Nucleus accumbens (tissue), 56 donors: ENCODE measurements at regions not wholly inside any gene's neighbourhood (a gene's known extent, or its start where the extent isn't known, plus 50 kb on each side); places are given as distances from the start of the nearest gene placed in this dataset.

Source experiments
- DNase-seq, 56 donors: peaks; one replicate each; lab custom pipeline; 2025; lab: John Stamatoyannopoulos, UW

GRCh38 chr20:23157734-23158133 lies 71.6 kb upstream of the CD93 start:
- no peak for DNase-seq

DNA sequence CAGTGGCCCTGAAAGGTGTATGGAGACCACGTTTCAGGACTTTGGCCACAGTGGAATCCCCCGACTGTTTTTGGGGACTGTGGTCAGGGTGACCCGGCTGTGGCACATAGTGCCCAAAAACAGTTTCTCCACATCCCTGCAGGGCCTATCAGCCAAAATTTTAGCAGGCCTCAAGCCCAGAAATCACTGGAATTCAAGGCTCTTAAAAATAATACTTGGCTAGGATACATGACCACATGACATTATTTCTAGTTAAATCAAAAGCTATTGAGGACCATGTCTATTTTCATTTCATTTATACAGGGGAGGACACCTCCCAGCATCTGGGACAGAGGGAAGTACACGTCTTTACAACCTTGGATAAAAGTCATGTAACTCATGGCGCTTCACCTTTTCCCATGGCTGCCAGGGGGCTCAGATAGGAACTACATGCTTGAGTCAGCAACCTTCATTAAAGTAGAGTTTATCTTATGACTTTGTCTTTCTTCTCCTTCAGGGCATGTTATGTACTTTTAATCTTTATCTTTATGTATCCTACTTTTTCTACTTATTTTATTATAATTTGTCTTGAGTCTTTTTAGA lies 70.8 kb upstream of the CD93 start:
- no peak for DNase-seq

GRCh38 chr20:23156170-23156841 lies 70.2 kb upstream of the CD93 start:
- no peak for DNase-seq

GRCh38 chr20:23155141-23155590 lies 69.0 kb upstream of the CD93 start:
- no peak for DNase-seq

- no peak for DNase-seq
These were observed 67.7 kb upstream of the CD93 start for GRCh38 chr20:23153696-23154341.

GRCh38 chr20:23152902-23153301 lies 66.8 kb upstream of the CD93 start:
- no peak for DNase-seq

DNA sequence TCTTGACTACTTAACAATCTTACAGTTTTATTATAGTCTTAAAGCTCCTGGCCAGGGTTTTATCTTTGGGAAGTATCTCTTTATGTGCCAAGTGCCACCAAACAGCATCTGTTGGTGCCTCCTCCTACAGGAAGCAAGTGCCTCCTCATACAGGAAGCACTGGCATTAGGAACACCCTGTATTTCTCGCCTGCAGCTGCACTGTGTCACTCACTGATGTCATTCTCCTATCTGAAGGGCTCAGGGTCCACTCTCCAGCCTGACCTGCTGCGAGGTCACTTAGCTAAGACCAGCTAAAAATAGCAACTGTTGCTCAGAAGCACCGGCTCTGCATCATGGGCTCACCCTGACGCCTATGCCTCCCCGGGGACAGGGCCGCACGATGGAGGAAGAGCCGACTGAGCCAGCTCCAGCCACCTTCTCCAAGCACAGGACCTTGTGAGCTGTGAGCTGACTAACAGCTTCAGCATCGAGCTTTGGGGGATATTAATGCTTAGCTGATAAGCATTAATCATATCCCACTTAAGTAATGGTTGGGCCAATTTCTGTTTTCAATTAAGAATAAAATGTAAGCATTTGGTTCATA lies 66.3 kb upstream of the CD93 start:
- peak in 1 of 56 donors; percentile 13 for DNase-seq

GRCh38 chr20:23151885-23152284 lies 65.8 kb upstream of the CD93 start:
- DNase-seq = no peak

DNA sequence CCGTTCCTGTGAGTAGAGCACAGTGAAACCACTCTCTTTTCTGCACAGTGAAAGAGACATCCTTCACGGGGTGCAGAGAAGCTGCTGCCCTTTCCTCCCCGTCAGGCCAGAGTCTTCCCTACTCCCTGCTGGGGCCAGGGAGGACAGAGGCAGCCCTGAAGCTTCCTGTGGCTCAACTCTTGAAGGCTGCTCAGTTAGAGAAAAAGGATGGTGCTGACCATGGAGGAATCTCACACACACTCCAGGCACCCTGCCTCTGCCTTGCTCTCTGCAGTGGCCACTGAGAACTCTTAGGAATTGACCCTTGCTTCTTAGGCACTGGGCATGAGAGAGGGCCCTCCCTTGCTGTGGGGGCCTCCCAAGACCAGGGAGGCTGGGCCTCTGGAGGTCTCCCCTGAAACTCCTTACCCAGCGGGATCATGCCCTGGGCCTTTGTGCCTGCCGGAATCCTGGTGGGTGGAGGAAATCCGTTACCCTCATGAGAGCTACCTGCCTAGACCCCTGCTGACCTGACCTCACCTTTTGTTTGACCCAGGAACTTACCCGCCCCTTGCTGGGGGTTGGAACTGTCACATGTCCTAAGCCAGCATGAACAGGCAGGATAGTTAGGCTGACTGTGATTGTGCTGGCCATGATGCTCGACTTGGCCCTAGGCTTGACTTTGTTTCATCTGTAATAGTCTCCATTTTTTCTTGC lies 65.0 kb upstream of the CD93 start:
- no peak for DNase-seq

GRCh38 chr20:23150304-23151007 lies 64.3 kb upstream of the CD93 start:
- DNase-seq = no peak

DNA sequence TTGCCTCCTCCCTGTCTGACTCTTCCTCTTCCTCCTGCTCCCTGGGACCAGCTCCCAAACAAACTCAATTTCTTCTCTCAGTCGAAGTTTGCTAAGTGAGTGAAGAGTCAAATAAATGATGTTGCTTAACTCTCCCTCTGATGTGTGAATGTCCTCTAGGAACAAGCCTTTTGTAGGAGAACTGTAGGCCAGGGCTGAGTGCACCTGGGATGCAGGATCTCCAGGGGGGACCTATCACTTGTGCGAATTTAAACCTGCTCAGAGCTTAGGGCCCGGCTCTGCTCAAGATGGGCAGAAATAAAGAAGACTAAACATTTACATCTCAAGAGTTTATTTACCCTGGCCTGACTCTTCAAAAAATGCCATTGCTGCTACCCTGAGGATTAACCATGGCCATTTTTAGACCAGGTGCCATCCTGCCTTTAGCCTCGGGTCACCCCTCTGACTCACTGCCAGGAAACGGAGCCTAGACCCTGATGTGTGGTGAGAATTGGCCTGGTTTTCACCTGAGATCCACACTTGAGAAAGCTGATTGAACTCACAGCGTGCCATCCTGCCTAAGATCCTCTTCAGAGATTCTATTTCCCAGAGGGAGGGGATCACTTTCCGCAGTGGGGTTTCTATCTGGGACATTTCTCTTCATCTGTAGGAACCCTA lies 63.6 kb upstream of the CD93 start:
- DNase-seq = no peak

GRCh38 chr20:23148731-23149570 lies 62.8 kb upstream of the CD93 start:
- no peak for DNase-seq

GRCh38 chr20:23147964-23148730 lies 62.0 kb upstream of the CD93 start:
- peak in 2 of 56 donors; percentile 8 to 56 for DNase-seq

DNA sequence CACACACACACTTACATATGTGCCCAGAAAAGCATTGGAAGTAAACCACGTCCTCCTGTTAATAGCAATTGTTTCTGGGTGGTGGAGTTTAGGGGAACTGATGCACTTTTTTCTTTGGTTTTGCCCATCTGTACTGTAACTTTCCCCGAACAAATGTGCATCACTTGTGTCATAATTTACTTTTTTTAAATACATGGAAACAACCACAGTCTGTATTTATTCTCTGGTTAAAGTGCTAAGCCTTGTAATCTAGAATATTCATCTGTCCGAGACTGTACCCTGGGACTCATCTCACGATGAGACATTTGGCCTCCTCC lies 61.5 kb upstream of the CD93 start:
- no peak for DNase-seq

DNA sequence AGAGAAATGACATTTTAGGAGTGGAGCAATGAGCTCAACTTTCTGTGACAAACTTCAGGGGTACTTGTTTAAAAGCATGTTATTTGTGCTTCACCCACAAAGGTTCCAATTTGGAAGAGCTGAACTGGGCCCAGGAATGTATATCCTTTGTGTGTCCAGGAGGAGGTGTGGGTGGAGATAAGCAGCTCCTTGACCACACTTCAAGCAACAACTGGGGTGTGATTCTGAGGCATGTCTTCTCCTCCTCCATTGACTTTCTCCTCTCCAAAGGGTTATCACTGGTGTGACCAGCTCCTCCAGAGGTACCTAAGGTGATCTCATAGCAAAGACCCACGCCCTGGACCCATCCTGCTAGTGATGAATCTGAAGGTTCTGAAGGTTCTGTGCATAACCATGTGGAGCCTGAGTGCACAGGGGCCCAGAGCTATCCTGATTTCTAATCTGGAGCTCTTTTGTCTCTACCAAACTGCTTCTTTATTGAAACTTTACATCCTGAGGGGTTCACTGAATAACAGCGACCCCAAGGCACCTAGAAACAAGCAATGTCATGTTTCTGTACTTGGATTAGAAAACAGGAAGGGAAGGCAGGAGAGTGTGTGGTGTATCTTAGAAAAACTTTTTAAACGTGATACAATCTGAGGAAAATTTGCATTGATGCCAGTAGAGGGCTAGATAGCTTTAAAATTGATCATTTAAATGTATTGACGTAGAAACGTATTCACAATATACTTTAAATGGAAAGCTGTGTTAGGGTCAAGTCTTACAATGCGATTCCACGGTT lies 60.9 kb upstream of the CD93 start:
- DNase-seq = no peak

DNA sequence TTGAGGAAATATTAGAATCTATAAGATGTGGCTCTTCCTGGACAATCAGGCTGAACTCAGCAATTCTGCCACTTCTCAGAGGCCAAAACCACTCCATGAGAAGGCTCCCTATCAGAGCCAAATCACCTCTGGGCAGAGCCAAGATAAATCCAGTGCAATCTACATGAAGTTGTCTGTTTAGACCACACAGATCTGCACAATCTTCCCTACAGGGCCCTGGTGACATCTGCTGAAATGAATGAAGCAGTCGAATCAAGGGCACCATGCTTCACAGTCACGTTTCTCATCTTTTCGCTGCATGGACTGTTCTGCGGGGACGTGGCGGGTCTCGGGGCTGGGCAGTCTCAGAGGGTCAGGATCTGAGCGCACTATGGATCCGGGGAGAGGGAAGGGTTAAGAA lies 60.1 kb upstream of the CD93 start:
- DNase-seq = no peak

- DNase-seq = peak in 1 of 56 donors; percentile 6
These were observed 59.2 kb upstream of the CD93 start for GRCh38 chr20:23145281-23145700.
